Left renal pelvis (tissue), 4 donors: ENCODE measurements at regions not wholly inside any gene's neighbourhood (a gene's known extent, or its start where the extent isn't known, plus 50 kb on each side); places are given as distances from the start of the nearest gene placed in this dataset.
"Not testable (repeated sequence)": the region's sequence is repeated elsewhere in the genome, so short reads cannot be mapped to it uniquely, and the experiment has no call there.

Source experiments
- DNase-seq, 4 donors: peaks; one replicate each; pipeline ENCODE4 v3.0.0-alpha.2; 2013; ENCODE audit warnings: low read depth in 4 of 4, low spot score in 3 of 4

GRCh38 chr1:191699343-191699742, 458.9 kb upstream of the RGS18 start:
- no peak for DNase-seq

GRCh38 chr1:191700922-191701321, 457.3 kb upstream of the RGS18 start:
- DNase-seq, result no peak

DNA sequence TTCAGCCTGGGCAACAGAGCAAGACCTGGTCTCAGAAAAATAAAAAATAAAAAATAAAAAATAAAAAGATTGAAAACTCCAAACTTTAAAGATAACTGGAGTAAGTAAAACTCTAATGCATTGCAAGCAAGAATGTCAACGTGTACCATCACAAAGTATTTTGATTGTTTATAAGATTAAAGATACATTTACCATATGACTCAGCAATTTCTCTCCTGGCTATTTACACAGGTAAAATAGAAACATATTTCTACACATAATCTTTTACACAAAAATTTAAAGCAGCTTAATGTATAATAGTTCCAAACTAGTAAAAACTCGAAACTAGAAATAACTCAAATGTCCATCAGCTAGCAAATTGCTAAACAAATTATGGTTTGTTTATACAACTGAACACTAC, 456.1 kb upstream of the RGS18 start:
- no peak for DNase-seq

- DNase-seq, result no peak
Observed at GRCh38 chr1:191707288-191707687, 451.0 kb upstream of the RGS18 start.

- no peak for DNase-seq
Observed at GRCh38 chr1:191709215-191709614, 449.0 kb upstream of the RGS18 start.

GRCh38 chr1:191711961-191712360, 446.3 kb upstream of the RGS18 start:
- DNase-seq, result no peak

DNA sequence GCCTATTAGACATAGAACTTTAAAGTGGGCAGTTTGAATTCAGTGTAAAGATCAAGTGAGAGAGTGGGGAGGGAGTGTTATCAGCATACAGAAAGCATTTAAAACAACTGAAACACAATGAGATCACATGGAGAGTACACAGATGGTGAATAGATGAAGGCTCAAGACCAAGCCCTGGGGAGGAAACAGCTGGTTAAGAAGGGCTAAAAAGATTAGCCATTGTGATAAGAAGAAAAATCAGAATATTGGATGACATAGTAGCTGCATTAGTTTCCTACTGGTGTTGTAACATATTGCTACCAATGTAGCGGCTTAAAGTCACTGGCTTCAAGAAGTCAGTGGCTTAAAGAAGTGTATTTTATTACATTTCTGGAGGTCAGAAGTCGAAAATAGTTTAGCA, 443.4 kb upstream of the RGS18 start:
- no peak for DNase-seq

DNA sequence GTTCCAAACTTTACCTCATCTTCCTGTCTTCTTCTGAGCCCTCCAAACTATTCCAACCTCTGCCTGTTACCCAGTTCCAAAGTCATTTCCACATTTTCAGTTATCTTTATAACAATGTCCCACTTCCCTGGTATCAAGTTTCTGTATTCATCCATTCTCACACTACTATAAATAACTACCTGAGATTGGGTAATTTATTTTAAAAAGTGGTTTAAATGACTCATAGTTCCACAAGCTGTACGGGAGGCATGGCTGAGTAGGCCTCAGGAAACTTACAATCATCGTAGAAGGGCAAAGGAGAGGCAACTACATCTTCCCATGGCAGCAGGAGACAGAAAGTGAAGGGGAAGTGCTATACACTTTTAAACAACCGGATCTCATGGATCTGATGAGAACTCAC, 428.5 kb upstream of the RGS18 start:
- DNase-seq, result no peak

- not testable (repeated sequence) for DNase-seq
Observed at GRCh38 chr1:191731608-191732302, 426.5 kb upstream of the RGS18 start.

GRCh38 chr1:191734321-191734720, 423.9 kb upstream of the RGS18 start:
- no peak for DNase-seq

DNA sequence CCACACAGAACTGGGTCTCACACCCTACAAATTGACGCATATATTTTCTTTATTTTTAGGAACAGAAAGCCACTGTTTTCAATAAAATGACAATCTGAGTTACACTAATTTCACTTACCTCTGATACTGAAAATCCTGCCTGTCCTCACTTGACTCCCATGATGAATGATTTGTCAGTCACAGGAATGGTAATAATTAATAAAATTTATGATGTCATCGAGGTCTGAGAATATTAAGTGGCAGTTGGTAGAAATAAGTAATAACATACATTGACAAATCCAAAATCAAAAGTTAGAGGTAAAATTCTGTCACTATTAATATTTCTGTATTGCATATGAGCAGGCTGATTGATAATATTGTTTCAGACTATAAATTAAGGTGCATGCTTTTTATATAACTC, 418.7 kb upstream of the RGS18 start:
- DNase-seq, result no peak

DNA sequence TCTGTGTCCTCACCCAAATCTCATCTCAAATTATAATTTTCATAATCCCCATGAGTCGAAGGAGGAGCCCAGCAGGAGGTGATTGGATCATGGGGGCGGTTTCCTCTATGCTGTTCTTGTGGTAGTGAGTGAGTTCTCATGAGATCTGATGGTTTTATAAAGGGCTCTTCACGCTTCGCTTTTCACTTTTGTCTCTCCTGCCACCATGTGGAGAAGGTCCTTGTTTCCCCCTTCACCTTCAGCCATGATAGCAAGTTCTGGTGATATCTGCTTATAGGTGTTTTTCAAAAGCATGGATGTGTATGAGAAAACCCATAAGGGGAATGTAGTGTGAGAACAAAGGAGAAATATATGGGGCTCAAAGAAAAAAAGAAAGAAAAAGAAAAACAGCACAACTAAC, 405.9 kb upstream of the RGS18 start:
- DNase-seq, result no peak

DNA sequence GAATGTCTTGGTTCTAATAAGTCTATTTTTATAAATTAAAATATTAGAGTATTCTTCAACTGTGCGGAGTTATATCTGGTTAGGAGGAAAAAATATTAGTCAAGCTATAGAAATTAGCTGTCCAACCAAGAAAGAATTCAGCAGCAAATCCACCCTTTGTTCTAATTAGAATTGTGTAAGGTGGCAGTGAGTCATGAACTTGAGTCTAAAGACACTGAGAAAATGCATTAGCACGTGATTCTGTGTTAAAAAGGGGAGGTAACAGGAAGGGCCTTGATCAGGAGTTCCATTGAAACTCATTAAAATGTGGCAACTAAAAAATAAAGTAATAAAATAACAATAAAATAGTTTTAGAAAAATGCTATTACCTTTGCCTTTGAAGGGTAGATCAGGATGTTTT, 398.2 kb upstream of the RGS18 start:
- DNase-seq, result no peak

DNA sequence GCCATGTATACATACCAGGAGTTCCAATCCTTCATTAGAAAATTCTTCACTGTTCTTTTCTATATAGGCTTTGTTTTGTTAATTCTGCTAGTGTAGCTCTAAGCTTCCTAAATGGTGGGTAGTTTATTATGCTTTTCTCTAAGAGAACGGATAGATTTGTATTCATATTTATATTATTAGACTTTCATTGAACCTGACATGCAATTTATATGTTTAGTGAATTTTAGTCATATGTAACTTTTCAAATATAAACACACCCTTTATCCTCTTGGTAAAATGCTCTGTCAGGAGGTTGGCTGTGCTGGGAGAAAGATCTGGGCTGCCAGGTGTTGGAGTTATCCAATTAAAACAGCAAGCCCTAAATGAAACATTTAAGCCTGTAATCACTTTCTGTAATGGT, 369.7 kb upstream of the RGS18 start:
- DNase-seq, result no peak

- no peak for DNase-seq
Observed at GRCh38 chr1:191798178-191798577, 360.1 kb upstream of the RGS18 start.

DNA sequence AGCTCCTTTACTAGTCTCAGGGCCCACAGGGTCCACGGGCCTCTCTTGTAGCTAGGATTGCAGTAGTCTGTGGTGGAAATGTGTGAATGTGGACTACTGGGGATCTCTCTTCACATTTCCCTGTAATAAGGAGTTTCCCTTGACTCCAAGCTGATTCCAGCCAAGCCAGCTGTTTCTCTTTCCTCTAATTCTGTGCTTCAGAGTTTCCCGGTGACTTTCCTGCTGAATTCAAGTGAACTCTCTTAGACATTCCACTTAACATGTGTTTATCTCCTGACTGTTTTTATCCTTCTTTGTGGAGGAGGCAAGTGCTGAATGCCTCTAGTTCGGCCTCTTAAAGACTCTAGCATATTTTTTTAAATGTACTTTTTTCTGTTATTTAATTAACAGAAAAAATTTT, 354.0 kb upstream of the RGS18 start:
- DNase-seq, result no peak

- DNase-seq, result not testable (repeated sequence)
Observed at GRCh38 chr1:191813593-191813992, 344.7 kb upstream of the RGS18 start.

GRCh38 chr1:191818198-191818597, 340.1 kb upstream of the RGS18 start:
- no peak for DNase-seq

DNA sequence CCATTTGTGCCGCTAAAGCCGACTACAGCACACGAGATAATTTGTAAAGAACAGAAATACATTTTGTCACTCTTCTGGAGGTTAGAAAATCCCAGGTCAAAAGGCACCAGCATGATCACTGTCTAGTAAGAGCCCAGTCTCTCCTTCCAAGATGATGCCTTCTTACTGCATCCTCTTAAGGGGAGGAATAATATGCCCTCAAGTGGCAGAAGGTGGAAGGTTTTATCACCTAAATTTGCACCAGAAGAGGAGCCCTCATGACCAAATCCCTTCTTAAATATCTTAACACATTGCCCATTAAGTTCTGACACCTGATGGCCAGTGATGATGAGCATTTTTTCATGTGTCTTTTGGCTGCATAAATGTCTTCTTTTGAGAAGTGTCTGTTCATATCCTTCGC, 326.7 kb upstream of the RGS18 start:
- no peak for DNase-seq

GRCh38 chr1:191839891-191840290, 318.4 kb upstream of the RGS18 start:
- DNase-seq, result no peak

DNA sequence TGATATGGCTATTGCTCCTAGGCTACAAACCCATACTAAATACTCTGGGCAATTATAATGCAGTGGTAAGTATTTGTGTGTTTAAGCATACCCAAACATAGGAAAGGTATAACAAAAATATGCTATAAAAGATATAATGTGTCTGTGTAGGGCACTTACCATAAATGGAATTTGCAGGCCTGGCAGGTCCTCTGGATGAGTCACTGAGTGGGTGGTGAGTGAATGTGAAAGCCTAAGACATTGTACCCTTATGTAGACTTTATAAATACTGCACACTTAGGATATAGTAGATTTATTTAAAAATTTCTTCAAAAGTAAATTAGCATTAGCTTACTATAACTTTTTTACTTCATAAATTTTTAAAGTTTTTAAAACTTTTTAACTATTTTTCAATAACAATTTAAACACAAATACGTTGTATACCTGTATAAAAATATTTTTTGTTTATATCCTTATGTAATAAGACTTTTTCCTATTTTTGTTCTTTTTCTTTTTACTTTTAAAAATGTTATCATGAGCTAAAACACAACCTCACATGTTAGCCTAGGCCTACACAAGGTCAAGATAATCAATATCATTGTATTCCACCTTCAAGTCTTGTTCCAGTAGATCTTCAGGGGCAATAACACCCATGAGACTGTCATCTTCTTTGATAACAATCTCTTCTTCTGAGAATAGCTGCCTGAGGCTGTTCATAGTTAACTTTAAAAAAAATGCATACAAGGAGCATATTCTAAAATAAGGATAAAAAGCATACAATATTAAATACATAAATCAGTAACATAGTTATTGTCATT, 306.3 kb upstream of the RGS18 start:
- DNase-seq, result no peak

DNA sequence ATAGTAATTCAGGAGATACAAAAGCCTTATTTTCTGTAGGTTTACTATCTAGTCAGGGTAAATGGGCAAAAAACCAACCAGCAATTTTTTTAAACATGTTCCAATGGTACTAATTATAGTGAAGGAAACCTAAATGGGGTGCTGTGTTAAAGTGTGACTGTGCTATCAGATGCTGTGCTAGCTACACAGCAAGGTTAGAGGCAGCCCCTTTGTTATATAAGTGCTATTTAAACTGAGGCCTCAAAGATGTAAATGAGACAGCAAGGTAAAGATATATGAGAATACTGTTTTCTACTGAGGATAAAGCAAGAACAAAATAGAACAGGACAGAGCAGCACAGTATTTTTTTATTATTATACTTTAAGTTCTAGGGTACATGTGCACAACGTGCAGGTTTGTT, 305.4 kb upstream of the RGS18 start:
- no peak for DNase-seq
